HG03442 (cell line): ENCODE measurements at regions not wholly inside any gene's neighbourhood (a gene's known extent, or its start where the extent isn't known, plus 50 kb on each side); places are given as distances from the start of the nearest gene placed in this dataset.
"Not testable (repeated sequence)": the region's sequence is repeated elsewhere in the genome, so short reads cannot be mapped to it uniquely, and the experiment has no call there.

Source experiments
- ATAC-seq: cut with Tn5 transposase; IDR thresholded peaks from one replicate; pipeline ENCODE4 v1.9.1; 2021; ENCODE audit warnings: mild to moderate bottlenecking, moderate library complexity; ENCODE audit not compliant: unreplicated experiment

GRCh38 chr18:1039421-1039820, 134.8 kb downstream of the ADCYAP1 start:
- no peak for ATAC-seq

DNA sequence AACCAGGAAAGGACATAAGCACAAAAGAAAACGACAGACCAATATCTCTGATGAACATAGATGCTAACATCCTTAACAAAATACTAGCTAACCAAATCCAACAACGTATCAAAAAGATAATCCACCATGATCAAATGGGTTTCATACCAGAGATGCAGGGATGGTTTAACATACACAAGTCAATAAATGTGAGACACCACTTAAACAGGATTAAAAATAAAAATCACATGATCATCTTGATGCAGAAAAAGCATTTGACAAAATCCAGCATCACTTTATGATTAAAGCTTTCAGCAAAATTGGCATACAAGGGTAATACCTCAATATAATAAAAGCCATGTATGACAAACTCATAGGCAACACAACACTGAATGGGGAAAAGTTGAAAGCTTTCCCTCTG, 138.4 kb downstream of the ADCYAP1 start:
- ATAC-seq = not testable (repeated sequence)

GRCh38 chr18:1045658-1046057, 141.0 kb downstream of the ADCYAP1 start:
- no peak for ATAC-seq

DNA sequence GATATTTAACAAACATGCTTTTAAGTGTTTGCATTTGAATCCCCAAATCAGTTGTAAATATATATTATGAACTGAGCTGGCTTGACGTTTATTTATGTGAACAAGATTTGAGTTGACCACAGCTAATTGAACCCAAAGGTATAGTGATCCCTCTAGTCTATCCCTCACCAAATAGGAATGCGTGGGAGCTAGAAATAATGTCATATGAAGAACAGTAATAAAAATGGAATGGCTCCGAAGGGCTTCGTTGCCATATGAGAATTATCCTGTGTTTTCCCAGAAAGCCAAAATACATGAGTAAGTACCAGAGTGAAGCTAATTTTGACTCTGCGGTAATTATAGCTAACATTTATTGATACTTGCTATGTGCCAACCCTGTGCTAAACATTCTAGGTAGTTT, 142.7 kb downstream of the ADCYAP1 start:
- ATAC-seq = no peak

DNA sequence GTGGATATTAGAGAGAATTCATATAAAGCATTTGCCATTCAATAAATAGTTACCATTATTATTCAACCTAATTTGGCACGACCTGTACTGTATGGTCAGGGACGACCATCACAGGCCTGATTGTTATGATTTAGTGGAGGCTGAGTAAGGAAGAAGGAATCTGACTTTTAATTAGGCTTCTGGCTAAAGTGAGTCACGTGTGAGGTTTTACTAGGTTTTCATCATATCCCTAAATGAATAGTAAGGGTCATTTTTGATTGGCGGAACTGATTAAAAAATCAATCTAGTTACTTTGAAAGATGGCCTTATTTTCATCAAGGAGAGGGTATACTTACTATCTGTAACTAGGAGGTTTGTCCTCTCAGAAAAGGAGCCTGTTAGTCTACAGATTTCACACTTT, 143.4 kb downstream of the ADCYAP1 start:
- ATAC-seq = no peak

DNA sequence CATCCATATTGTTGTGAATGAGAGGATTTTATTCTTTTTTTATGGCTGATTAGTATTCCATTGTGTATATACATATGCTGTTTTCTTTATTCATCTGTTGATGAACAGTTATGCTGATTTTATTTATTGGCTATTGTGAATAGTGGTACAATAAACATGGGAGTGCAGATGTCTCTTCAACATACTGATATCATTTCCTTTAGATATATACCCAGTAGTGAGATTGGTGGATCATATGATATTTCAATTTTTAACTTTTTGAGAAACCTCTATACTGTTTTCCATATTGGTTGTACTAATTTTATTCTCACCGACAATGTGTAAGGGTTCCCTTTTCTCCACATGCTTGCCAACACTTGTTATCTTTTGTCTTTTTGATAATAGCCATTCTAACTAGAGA, 144.5 kb downstream of the ADCYAP1 start:
- no peak for ATAC-seq

DNA sequence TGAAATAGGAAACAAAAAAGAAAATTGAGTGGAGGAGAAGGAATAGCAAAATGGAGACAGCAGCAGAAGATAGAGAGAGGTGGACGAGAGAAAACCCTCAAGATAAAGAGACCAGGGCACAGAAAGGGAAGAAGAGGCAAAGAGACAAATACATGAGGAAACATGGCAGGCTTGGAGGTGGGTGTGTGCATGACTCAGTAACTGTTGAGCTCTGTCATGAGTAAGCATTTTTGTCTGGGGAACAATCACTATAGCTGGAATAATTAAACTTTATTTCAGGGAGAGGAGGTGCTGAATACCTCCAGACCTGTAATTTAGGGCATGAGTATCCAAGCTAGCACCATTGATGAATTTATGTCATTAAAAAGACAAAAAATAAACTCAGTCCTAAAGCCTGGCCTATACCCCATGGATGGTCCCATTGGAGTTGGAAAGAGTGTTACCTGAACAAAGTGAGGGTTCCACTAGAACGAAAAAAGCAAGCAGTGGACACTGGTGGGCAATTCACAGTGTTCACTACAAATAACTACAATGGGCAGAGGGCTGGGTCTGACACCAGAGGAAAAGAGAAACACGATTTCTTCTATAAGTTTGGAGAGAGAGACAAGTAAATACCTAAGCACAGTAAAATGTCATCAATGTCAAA, 145.5 kb downstream of the ADCYAP1 start:
- ATAC-seq = no peak

DNA sequence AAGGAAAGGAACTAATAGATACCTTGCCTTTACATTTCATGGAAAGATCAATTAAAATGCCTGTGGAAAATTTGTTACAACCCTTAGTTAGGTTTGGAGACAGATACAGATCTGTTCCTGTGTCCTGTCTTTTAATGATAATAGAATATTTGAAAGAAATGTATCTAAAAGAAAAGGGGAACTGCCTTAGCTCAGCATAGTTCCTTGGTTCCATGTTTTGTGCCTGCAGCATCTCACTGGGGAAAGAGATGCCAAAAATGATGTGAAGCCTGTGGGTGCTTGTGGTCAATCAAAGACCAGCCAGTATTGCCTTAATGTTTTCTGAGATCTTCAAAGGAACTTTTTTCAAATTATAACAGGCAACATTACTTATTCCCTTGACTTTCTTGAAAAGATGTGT, 147.6 kb downstream of the ADCYAP1 start:
- no peak for ATAC-seq

- no peak for ATAC-seq
Measured at GRCh38 chr18:1053331-1054315, 149.0 kb downstream of the ADCYAP1 start.

- ATAC-seq = no peak
Measured at GRCh38 chr18:1056404-1056803, 151.7 kb downstream of the ADCYAP1 start.

GRCh38 chr18:1057367-1057766, 152.7 kb downstream of the ADCYAP1 start:
- ATAC-seq = no peak

DNA sequence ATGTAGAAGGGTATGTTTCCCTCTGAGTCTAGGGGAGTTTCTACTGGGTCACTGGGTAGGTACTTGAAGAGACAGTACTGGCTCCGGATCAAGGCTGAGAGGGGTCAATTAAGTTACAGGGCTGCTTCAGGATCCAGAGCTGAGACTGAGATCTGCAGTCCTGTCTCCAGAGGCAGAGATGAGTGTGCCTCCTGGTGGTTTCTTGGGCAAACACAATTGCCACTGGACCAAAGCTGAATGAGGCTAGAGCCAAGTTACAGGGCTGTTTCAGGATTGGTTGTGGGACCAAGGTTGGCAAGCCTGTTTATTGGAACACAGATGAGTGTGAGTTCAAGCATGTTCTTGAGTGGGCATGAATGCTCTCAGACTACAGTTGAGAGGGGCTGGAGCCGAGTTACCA, 157.9 kb downstream of the ADCYAP1 start:
- ATAC-seq = no peak

DNA sequence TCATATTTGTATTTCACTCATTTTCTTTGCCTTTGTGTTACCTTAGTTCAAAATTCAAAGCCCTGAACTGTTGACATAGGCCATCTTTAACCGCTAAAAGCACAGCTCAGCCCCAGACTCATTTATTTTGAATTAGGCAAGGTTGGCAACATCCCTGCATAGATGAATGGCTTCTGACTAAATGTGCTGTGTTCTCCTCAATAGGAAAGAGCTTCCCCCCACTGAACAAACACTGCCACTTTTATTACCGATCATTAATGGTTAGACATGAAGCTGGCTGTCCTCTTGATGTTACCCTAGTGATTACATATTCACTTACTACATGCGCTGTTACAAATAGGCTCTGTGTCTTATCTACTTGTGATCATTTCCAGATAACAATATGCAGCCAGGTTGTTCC, 170.7 kb downstream of the ADCYAP1 start:
- no peak for ATAC-seq

GRCh38 chr18:1075876-1076275, 171.2 kb downstream of the ADCYAP1 start:
- no peak for ATAC-seq

DNA sequence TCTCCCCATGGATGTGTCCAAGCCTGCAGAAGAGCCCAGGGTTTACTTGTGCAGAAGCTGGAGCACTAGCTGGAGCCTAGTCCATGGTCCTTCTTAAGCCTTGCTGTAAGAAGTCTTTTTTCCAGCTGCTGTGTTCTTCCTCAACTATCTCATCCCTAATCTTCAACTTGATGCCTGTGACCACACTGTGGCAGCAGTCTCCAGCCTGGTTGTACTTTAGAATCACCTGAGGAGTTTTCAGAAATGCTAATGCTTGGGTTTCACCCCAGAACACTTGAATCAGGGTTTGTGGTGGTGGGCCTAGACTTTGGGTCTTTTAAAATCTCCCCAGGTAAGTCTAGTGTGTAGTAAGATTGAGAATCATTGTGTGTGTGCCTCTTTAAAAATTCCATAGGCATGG, 173.6 kb downstream of the ADCYAP1 start:
- no peak for ATAC-seq

- ATAC-seq = not testable (repeated sequence)
Measured at GRCh38 chr18:1083675-1084074, 179.0 kb downstream of the ADCYAP1 start.

DNA sequence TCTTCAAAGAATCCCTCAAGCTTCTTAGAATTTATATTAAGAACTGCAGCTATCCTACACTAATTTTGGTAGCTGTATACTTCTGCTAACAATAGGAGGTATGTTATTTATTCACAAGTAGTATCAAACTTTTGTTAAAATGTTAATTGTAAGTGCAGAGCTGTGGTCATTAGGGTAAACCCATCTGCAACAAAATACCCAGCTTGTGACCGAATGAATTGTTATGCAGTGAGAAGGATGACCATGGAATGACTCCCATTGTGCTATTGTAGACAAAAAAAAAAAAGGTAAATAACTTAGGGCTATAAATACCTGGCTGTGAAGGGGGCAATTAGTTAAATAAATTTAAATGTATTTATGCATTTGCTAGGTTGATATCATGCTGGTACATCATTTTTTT, 186.1 kb downstream of the ADCYAP1 start:
- ATAC-seq = no peak

- no peak for ATAC-seq
Measured at GRCh38 chr18:1092228-1092627, 187.6 kb downstream of the ADCYAP1 start.

- no peak for ATAC-seq
Measured at GRCh38 chr18:1094409-1094808, 189.7 kb downstream of the ADCYAP1 start.

GRCh38 chr18:1097991-1098735, 193.5 kb downstream of the ADCYAP1 start:
- ATAC-seq = not testable (repeated sequence)

GRCh38 chr18:1102848-1103247, 198.2 kb downstream of the ADCYAP1 start:
- ATAC-seq = no peak
